Fibroblast of skin of left biceps (primary cell): ENCODE measurements at regions not wholly inside any gene's neighbourhood (a gene's known extent, or its start where the extent isn't known, plus 50 kb on each side); places are given as distances from the start of the nearest gene placed in this dataset.

Source experiments
- DNase-seq, 2 experiments: peaks; one replicate each; pipeline ENCODE4 v3.0.0-alpha.2; 2013; ENCODE audit warnings: low read depth in 2 of 2

DNA sequence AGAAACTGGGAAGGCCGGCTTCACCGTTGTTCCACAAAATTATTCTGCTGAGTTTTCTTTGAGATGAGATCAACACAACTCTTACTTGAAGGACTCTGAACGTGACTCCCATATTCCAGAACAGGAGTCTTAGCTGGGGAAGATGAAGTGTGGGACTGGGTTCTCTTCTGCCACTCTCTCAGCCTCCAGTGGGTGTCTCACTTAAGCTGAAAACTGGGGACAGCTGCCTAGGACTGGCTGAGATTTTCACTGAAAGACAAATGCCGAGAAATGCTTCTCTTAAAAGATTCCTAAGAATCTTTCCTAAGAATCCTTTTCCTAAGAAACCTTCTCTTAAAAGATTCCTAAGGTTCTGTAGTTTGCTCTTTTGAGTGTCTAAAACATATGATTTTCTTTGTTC is 156.6 kb upstream of the LHCGR start:
- DNase-seq, result no peak

DNA sequence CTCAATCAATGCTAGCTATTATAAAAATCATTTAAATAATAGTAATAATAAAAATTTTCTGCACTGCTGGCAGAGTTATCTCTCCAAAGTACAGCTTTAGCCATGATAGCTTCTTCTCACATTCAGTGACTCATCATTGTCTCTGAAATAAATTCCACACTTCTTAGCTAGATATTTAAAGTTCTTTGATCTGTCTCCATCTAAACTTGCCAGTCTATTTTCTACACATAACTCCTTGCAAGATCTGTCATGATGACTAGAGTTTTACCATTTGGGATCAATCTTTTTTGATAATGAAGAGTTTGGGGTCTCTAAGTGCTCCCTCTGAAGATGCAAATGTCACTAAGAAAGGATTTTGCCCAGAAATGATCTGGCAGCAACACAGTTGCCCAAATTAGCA is 155.4 kb upstream of the LHCGR start:
- DNase-seq, result no peak

DNA sequence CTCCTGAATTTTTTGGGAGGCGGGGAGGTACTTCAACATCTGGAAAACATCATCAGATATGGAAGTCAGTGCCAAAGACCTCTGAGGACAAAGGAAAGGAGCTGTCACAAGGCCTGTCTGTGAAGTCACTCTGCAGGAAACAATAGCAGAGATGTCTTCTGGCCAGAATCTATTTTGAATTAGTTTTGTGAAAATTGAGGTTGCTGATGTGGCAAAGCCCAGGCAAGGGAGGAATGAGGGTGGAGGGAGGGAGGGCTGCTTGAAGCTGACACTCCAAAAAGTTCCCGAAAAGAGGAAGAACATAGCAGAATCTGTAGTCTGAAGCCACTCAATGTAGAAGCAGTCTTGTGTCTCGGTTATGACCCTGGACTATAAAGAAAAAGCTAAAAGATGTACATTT is 151.1 kb upstream of the LHCGR start:
- DNase-seq, result no peak

DNA sequence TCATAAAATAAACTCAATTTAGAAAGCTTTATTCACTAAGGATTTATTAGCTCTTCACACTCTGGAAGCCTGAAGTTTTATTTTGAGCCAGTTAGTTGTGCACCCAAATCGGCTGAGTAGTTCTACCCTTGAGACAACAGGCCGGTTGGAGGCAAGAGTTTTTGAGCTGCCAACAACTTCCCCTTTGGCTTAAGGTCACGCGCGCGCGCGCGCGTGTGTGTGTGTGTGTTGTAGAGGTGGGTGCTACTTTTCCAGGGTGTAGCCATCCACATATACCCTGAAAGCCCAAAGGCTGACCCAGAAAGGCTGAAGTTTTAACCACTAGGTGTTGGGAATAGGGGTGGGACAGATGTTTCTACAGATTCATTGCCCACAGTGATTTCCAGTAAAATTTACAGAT is 150.2 kb upstream of the LHCGR start:
- no peak for DNase-seq

DNA sequence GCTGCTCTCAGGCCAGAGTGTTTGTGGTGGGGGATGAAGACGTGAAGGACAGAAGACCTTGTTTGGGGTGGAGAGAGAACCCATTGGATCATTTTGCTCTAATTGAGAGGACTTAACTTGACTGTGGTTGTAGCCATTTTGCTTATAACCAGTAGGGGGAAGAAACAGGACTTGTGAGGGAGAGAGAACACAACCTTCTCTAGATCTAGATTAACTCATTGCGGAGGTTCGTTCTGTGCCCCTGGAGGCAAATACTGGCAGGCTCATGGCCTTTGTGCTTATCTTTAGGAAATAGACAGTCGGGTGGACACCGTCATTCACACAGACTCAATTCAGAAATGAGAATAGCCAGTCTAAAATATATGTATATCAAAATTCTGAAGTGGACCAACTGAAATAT is 147.0 kb upstream of the LHCGR start:
- no peak for DNase-seq

DNA sequence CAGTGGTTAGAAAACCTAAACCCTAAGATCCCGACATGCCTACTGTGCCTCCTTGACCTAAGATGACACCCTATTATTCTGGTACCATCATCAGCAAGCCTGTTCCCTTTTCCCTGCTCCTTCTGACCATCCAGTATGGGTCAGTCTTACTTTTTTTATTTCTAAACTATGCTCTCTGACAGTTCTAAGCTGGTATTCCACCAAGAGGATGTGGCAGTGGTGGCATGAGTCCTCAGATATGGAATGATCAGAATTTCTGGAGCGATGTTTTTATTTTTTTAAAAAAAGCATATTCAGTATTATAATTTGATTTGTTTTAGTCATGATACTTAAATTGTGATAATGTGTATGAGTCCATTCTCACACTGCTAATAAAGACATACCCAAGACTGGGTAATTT is 145.9 kb upstream of the LHCGR start:
- DNase-seq, result no peak

DNA sequence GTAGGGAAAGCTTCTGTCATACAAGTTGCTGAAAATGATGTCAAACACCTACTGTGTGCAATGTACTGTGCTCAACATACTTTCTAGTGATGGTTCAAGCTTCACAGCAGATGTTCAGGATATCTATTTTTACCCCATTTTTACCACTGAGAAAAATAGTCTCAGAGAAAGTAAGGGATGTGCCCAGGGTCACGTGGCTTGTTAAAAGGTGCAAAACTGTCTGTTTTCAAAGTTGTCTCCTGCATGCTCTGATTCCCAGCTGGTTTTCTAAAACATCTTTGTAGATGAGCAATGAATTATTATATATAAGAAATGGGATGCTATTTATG is 145.5 kb upstream of the LHCGR start:
- no peak for DNase-seq

DNA sequence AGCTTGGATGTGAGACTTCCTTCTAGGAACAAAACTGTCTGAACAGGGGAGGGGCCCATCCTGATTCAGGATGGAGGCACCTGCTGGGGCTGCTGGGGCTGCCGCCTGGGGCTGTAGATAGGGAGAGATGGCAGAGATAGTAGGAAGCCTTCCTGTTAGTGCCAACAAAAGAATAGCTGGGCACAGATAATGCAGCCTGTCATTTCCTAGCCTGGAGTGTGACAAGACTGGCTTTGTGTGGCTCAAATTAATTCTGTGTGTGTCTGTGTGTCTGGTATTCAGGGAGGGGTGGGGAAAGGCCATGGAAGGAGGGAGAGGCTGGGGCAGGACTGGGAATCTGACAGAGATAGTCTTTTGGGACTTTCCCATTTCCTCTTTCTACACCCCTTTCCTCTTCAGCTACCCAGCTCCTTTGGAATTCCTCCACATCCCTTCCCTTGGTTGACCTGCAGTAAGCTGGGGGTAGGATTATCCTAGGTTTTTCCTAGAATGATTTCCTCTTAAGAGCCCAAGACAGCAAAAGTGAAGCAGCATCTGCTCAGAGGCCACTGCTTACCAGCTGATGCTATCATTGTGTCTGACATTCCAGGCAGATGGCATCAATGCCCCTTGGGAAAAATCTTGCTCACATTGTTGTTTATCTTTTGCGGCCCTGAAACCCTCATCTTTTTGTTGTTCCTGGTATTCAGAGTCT is 144.9 kb upstream of the LHCGR start:
- no peak for DNase-seq

DNA sequence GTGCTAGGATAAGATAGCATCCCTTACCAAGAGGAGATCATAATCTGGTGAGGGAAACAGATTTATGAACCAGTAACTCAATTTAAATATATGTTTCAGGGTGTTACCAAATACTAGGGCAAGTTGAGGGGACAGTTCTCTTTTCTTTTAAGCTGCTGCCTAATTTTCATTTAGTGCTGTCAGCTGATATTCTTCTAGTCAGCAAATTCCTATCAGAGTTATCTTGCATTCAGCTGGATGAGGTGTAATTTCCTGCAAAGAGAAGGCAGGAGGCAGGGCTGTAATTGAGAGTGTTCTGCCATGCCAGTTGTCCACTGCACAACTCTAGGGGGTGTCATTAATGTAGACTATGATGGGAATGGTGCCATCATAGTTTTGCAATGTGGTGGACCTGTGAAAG is 141.3 kb upstream of the LHCGR start:
- DNase-seq, result no peak

DNA sequence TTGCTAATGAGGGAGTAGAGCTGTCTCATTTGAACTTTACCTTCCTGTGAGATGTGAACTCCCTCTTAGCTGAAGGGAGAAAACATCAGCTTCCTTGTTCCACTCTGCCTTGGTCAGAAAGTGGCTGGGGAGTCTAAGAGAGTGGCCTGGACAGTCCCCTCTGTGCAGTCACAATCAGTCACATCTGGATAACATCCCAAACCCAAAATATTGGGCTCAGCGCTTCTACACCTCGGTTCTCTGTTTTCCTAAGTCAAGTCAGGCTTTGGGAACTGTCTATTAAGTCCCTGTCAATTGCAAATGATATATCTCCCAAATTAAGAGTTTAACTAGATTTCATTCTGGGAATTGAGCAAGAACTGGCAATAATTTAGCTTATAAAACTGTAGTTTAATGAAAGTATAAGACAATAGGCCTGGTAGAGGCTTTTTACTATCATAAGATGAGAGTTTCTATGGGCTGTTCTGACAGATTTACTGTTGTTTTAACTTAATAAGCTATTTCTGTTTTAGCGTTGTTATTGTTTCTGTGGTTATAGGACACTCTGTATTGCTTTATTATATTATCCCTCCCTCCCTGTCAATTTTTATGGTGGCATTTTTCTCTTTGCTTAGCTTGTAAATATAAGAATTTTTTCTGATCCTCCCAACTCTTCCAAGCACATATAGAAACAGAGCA is 135.1 kb upstream of the LHCGR start:
- DNase-seq, result no peak

DNA sequence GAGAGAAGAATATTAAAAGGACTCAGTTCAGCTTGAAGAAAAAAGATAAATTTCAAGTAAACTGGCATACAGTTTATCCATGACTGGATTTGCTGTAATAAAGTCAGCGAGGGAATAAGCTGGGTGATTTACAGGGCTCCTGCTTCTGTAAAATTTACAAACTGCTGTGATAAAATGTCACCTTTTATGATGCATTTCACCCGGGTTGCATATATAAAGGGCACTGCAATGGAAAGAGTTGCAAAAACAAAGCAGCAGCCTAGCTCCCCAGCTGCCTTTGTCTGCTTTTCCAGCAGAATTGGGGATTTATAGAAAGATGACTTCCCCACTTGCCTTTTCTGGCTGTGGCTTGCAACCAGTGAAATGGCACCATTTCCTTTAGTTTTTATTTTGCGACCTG is 132.5 kb upstream of the LHCGR start:
- DNase-seq, result no peak

DNA sequence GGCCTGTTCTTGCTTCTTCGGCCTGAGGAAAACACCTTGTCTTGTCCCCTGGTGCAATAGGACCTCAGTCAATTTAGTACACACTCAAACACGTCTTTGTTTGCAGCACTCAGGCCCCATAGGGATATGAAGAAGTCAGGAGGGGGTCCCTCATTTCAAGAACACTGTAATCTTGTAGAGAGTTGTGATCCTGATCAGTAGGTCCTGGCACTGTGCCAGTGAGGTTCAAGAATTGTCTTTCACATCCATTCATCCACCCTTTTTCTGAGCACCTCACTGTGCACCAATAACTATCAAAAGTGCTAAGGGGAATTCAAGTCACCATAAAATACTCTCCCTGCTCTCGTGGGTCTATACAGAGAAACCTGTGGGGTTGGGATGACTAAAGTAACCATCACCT is 131.4 kb upstream of the LHCGR start:
- DNase-seq, result no peak

DNA sequence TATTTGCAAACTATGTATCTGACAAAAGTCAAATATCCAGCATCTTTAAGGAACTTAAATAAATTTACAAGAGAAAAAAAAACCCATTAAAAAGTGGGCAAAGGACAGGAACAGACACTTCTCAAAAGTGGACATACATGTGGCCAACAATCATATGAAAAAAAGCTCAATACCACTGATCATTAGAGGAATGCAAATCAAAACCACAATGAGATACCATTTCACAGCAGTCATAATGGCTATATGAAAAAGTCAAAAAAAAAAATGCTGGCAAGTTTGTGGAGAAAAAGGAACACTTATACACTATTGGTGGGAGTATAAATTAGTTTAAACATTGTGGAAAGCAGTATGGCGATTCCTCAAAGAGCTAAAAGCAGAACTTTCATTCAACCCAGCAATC is 130.3 kb upstream of the LHCGR start:
- DNase-seq, result no peak

DNA sequence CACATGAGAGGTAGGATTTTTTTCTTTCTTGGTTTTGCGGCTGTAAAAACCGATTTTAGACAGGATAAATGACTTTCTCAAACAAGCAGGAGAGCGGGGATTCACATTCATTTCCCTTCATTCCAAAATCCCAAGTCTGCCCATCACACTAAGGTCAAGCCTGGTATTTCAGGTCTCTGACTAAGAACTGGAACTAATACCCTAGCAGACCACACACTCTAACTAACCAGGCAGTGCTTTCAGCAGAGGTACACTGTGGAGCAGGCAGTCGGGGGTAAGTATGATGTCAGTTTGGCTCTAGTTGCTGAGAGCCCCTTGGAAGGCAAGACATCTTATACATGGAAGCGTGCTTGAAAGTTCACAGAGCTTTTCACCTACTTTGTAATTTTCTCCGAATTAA is 128.1 kb upstream of the LHCGR start:
- no peak for DNase-seq

DNA sequence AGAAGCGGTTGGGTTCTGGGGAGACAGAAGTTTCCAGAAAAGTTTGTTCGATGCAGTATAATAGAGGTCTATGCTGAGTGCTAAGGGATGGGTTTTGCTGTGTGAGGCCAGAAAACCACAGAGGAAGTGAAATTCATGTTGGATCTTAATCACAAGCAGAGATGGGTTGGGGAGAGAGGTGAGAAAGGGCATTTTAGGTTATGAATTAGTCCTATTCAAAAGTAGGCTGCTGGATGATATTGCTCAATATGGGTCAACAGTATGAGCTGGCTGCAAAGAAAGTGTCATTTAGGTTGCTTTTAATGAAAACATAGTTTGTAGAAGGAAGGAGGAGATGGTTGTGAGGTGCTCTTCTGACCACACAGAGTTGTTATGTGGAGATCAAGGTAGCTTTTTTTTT is 118.8 kb upstream of the LHCGR start:
- DNase-seq, result no peak

DNA sequence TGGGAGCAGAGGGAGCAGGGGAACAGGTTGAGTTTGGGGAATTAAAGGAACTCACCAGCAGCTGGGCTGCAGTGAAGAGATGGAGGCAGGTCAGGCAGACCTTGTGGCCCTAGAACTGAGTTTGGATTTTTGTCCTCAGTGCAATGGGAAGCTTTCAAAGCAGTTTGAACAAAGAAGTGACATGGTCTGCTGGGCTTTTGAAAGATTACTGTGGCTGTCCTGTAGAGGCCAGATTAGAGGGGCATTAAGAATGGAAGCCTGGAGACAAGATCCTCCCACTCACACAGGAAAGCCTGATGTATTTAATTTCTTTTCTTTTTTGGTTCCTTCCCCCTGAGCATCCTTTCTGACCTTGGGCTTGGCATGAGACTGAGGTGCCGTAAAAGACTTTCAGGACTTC is 118.1 kb upstream of the LHCGR start:
- no peak for DNase-seq

DNA sequence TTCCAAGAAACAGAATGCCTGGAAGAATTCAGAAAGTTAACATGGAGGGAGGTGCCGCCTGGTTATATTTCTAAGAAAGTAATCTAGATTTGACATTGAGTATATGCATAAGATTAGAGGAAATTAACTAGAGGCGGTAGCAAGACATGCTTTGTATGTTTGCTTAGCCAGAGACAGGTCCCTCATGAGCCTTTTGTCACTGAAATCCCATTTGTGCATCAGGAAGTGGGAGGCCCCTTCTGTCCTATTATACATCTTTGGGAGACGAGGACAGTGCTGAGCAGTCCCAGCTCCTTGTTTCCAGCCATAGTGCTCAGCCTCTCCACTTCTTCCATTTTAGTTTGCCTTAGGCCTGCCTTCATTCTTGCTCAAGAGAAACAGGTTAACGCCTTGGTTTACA is 115.4 kb upstream of the LHCGR start:
- DNase-seq, result no peak

DNA sequence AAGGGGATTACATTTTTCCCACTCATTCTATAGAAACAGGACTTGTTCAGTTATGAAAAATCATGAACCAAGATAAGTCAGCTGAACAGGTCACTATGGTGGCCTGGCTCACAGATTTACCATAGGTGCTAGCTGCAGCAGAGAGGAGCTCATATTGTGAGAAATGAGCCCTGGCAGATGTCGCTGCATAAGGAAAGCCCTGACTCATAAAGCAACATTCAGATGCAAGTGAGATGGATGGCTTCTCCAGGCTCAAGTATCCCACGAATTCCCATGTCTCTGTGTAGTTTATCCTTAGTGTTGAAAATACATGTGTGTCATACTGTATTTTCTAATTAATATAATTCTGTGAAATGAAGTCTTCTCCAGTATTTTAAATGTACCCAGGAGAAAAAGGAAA is 115.0 kb upstream of the LHCGR start:
- DNase-seq, result no peak

DNA sequence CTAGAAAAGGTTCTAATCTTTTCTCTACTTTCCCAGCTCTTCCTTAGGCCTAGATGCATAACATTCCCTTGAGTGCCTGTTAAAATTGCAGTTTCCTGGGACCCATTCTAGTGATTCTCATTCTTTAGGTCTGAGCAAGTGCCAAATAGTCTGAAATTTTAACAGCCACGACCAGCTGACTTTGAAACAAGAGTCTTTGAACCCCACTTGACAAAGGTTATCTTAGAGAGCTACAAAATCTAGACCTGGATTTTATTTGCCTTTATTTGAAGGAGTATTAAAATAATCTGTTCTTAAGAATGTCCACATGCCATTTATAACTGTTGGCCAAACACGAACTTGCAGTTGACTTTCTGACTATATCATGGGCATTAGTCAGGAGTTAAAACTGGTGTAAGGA is 110.2 kb upstream of the LHCGR start:
- DNase-seq, result no peak

DNA sequence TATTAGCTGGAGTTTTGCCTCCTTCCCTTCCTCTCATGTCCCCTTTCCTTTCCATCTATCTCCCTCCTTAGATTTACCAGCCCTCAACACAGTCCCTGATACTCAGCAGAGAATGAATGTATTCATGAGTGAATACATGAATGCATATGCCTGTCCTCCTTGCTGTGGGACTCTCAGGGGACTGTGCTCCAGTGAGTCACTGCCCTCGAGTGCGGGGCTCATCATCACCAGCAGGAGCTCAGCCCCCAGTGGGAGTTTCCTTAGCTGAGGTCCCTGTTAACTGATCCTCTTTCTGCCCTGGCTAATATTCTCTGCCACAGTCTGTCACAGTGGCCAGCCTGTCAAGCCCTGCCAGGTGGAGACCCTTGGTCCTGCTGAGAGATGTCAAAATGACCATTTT is 104.9 kb upstream of the LHCGR start:
- no peak for DNase-seq

DNA sequence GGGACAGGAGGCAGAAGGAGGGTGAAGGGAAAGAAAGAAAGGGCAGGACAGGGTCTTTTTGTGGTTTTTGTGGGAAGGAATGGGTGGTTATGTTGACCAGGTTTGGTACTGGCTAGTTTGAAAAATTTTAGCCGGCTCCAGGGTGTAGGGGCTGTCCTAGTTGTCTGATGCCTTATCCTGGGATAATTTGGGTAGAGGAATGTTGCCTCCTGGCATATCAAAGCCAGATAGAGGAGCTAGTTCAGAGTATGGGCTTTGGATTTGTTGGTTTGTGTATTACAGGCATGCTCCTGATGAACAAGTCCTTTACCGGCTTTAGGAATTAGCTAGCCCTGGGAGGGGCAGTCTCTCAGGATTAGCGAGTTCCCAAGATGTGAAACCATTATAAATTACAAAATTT is 101.1 kb upstream of the LHCGR start:
- no peak for DNase-seq

DNA sequence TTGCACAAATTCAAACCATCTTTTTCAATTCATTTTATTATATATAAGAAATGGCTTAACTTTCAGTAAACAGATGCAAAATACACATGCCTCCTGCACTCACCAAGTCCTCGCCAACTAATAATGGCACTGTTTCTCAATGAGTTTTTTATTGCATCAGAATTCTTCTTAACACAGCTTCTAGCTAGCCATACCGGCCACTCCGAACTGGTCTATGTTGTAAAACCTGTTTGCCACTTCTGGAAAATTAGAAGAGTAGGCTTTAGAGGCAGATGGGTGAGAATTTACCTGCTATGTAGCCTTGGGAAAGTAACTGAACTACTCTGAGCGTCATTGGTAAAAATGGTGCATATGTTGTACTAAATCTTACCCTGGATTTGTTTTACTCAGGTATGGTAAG is 100.6 kb upstream of the LHCGR start:
- no peak for DNase-seq

DNA sequence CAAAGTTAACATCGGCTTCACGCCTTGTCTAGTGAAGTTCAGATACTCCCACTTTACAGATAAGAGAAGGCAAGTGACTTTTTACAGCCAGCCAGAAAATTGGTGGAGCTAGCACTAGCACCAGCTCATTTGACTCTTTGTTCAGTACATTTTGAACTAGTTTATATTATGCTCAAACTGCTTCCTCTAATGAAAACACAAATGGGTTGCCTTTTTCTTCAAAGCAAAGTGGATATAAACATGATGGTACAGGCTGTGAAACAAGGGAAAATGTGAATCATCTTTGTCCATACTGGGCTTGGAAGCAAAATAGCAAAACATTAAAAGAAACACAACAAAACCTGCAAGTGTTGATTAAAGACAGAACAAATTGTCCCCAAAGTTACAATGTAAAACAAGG is 99.6 kb upstream of the LHCGR start:
- no peak for DNase-seq

DNA sequence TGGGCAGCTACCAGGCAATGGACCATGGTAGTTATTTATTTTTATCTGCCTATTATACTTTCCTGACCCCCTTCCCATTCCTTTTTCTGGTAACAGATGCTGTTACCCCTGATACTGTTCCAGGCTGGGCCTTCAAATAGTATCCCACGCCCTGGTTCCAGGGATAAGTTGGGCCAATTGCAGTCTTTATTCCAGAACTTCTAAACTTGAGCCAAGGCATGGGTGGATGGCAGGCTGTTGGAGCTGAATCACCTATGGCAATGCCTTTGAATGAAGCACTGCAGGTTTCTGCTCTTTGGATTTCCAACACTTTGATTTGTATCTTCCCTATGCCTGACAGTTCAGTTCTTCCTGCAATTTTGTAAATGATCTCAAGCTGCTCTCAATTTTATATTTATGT is 99.2 kb upstream of the LHCGR start:
- DNase-seq, result no peak
